Activated T-cell treated with anti-CD3 and anti-CD28 coated beads, Interleukin-2, amount 50 U/mL, for 24 hours (primary cell): ENCODE measurements at regions not wholly inside any gene's neighbourhood (a gene's known extent, or its start where the extent isn't known, plus 50 kb on each side); places are given as distances from the start of the nearest gene placed in this dataset.

Experiments
- DNase-seq: peaks from one replicate; pipeline ENCODE4 v3.0.0-alpha.2; 2020
- H3K27ac Mint-ChIP-seq: 2 replicates; pipeline ENCODE4 v1.8.0; 2020; ENCODE audit warnings: mild to moderate bottlenecking, mixed read lengths
- H3K27me3 Mint-ChIP-seq: 2 replicates; pipeline ENCODE4 v1.8.0; 2020; ENCODE audit warnings: mixed read lengths
- H3K36me3 Mint-ChIP-seq: 2 replicates; pipeline ENCODE4 v1.8.0; 2020; ENCODE audit warnings: low read depth, mixed read lengths
- H3K4me1 Mint-ChIP-seq: 2 replicates; pipeline ENCODE4 v1.8.0; 2020; ENCODE audit warnings: low read depth, mixed read lengths
- H3K4me3 Mint-ChIP-seq: 2 replicates; pipeline ENCODE4 v1.8.0; 2020; ENCODE audit warnings: mild to moderate bottlenecking, moderate library complexity, mixed read lengths
- H3K9me3 Mint-ChIP-seq: 2 replicates; pipeline ENCODE4 v1.8.0; 2020; ENCODE audit warnings: mixed read lengths

DNA sequence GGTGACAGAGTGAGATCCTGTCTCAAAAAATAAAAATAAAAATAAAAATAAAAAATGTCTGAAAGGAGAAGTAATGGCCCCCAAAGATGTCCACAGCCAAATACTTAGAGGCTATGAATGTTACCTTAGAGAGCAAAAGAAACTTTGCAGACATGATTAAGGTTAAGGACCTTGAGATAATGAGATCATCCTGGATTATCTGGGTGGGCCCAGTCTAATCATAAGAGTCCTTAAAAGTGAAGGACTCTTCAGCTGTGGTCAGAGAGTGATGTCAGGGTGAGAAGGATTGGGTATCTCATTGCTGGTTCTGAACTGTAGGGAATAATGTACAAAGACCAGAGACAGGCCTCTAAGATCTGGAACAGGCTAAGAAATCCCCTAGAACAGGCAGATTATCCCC is 84.9 kb upstream of the POU1F1 start:
- DNase-seq = no peak
- H3K27me3 Mint-ChIP-seq = peaks cover 8% of the 10 kb centered on the region
- no peaks in the 10 kb centered on the region for H3K9me3 Mint-ChIP-seq
- no peak overlapping the region for H3K27ac Mint-ChIP-seq
- no peak overlapping the region for H3K4me3 Mint-ChIP-seq
- no peaks in the 10 kb centered on the region for H3K36me3 Mint-ChIP-seq
- no peaks in the 10 kb centered on the region for H3K4me1 Mint-ChIP-seq

DNA sequence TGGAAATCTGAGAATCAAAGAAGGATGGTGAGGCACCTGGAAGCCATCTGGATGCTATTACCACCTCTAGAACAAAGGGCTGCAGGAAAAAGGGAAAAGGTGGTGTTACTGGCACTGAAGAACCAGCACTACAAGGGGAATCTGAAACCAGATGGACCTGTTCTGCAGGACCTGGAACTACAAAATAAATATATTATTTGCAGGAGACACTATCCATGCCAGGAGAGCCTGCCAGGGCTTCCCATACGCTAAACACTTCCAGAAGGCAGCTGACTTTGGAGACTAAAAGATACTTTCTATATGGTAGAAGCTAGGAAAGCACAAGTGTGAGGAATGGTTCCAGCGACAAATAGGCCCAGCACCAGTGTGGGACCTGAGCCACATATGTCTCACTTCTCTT is 83.4 kb upstream of the POU1F1 start:
- Mint-ChIP-seq H3K4me3 (no peak overlapping the region), H3K36me3 (no peaks in the 10 kb centered on the region), H3K4me1 (no peaks in the 10 kb centered on the region), H3K9me3 (no peaks in the 10 kb centered on the region), H3K27me3 (peaks cover 8% of the 10 kb centered on the region), H3K27ac (no peak overlapping the region)
- DNase-seq = no peak

DNA sequence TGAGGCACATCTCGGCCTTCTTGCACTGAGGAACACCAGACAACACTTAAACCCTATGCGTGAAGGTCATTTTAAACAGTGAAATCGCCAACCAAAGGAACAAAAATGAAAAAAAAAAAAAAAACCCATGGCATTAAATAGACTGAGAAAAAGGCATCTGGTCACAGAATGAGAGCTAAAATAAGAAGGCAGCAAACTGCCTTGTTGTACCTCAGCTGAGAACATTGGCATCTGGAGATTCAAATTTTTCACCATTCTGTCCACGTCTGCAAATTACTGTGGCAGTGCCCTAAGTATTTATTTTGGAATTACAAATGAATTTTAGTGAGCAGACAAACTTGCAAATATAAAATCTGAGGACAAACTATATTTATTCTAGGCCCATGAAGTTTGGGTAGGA is 82.6 kb upstream of the POU1F1 start:
- no peaks in the 10 kb centered on the region for H3K36me3 Mint-ChIP-seq
- no peaks in the 10 kb centered on the region for H3K9me3 Mint-ChIP-seq
- no peak overlapping the region for H3K4me3 Mint-ChIP-seq
- H3K27me3 Mint-ChIP-seq = peaks cover 8% of the 10 kb centered on the region
- H3K27ac Mint-ChIP-seq = no peak overlapping the region
- H3K4me1 Mint-ChIP-seq = no peaks in the 10 kb centered on the region
- no peak for DNase-seq

DNA sequence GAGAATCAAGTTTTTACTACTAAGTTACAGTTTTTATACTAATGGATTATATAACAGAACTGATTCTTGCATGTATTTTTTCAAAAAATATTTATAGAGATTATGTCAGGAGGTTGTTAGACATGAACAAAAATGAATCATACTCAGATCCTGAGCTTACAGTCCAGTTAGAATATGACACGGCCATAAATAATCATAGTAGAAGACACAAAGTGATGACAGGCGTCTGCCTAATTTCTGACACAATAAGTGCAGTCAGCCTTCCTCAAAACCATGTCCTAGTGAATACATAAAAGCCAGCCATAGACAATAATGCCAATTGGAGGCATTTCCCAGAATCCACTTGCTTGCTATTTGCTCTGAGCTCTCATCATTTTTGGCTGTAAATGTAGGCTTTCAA is 81.7 kb upstream of the POU1F1 start:
- H3K36me3 Mint-ChIP-seq = no peaks in the 10 kb centered on the region
- no peak for DNase-seq
- no peak overlapping the region for H3K27ac Mint-ChIP-seq
- H3K4me3 Mint-ChIP-seq = no peak overlapping the region
- H3K4me1 Mint-ChIP-seq = no peaks in the 10 kb centered on the region
- H3K27me3 Mint-ChIP-seq = peaks cover 8% of the 10 kb centered on the region
- no peaks in the 10 kb centered on the region for H3K9me3 Mint-ChIP-seq

DNA sequence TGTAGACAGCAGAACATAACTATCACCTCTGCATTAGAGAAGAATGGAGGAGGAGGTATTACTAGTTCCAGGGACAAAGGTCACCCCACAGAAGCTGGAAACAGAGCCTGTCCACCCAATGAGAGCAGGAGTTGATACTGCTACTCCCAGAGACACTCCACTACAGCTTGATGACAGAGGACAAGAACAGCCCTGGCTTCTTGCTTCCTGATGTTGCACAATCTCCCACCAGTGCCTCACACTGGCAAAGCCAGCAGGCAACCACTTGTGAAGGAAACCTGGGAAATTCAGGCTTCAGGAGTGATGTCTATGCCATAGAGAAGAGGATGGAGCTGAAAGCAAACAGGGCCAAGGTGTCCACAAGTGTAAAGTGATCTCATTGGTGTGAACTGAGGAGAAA is 78.0 kb upstream of the POU1F1 start:
- H3K36me3 Mint-ChIP-seq = no peaks in the 10 kb centered on the region
- H3K4me1 Mint-ChIP-seq = no peaks in the 10 kb centered on the region
- no peaks in the 10 kb centered on the region for H3K9me3 Mint-ChIP-seq
- no peak overlapping the region for H3K4me3 Mint-ChIP-seq
- H3K27ac Mint-ChIP-seq = no peak overlapping the region
- H3K27me3 Mint-ChIP-seq = peaks cover 11% of the 10 kb centered on the region
- DNase-seq = no peak

DNA sequence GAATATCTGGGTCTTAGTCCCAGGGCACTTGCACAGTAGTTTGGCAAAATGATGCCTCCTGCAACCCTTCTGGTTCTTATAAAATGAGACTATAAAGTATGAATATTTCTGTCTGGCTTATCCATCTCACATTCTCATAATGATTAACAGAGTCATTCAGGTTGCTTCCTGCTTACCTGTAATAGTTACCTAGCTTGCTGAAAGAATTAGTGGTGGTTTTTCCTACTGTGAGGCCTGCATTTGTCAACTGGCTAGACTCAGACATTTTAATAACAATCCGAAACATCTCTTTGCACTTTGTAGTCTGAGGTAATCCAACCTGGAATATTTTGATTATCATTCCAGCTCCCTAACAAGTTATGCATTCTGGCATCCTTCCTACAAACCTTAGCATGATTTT is 75.6 kb upstream of the POU1F1 start:
- no peaks in the 10 kb centered on the region for H3K36me3 Mint-ChIP-seq
- no peaks in the 10 kb centered on the region for H3K4me1 Mint-ChIP-seq
- H3K9me3 Mint-ChIP-seq = no peaks in the 10 kb centered on the region
- no peak overlapping the region for H3K4me3 Mint-ChIP-seq
- H3K27me3 Mint-ChIP-seq = peaks cover 6% of the 10 kb centered on the region
- no peak overlapping the region for H3K27ac Mint-ChIP-seq
- no peak for DNase-seq

DNA sequence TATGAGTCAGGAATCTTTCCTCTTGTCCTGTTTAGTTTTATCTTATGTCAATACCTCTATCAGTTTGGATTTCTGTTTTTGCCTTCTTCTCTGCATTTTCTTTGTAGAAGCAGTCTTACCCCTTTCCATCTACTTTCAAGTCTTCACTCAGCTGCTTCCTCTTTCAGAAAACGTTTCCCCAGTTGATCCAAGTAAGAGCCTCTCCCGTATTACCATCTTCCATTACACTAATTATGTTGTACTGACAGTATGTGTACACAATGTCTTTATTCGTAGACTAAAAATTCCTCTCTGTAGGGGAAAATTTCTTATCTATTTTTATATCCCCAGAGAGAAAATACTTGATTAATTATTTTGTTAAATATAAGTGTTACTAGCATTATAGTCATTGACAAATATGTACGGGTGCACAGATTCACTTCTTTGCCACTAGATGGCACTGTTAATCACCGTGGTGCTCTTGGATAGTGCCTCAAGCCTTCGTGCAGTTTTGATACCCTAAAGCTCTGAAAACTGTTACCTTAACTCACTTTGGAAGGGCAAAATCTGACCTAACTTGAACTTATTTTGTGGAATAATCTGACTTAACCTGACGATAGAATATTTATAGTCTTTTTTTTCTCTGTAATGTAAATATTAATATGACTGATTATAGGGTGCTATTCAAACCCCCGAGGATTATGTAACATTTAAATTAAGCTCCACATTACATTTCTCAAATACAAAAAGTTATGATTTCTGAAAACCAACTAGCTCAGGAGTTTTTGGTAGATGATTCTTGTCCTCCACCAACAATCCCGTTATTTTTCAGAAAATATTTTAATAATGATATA is 74.2 kb upstream of the POU1F1 start:
- Mint-ChIP-seq H3K27me3 (peaks cover 6% of the 10 kb centered on the region), H3K27ac (no peak overlapping the region), H3K9me3 (no peaks in the 10 kb centered on the region), H3K4me1 (no peaks in the 10 kb centered on the region), H3K36me3 (no peaks in the 10 kb centered on the region), H3K4me3 (no peak overlapping the region)
- no peak for DNase-seq

DNA sequence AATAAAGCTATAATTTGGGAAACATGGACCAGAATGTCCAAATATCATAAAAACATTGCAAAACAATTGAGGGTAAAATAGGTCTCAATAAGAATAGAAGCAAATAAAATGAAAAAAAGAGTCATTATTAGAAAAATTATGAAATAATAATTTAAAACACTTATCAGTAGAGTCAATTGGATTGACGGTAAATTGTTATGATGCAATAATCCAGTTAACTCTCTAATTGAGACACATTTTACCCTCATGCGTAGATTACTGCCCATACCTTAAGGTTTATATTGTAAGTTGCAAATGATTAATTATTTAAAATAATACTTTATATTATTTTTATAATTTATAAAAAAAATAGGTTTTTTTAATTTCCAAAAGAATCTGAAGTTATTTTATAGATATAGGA is 73.4 kb upstream of the POU1F1 start:
- Mint-ChIP-seq H3K9me3 (no peaks in the 10 kb centered on the region), H3K36me3 (no peaks in the 10 kb centered on the region), H3K4me1 (no peaks in the 10 kb centered on the region), H3K4me3 (no peak overlapping the region), H3K27me3 (peaks cover 6% of the 10 kb centered on the region), H3K27ac (no peak overlapping the region)
- DNase-seq = no peak

DNA sequence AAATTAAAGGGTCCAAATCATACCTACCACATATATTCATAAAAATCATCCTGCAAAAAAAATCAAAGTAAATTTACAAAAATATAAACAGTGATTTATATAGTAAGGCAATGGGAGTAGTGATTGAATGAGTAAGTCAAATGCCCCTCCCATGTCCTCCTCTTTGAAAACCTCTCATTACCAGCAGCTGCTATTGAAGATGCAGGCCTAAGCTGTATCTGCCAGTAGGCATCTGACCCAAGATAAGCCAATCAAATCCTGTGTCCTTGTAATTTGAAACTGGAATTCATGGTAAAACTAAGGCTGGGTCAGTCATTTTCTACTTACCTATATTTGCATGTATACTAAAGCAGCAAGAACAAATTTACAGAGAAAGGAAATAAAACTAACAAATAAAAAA is 60.4 kb upstream of the POU1F1 start:
- no peak for DNase-seq
- Mint-ChIP-seq H3K9me3 (peaks cover 2% of the 10 kb centered on the region), H3K4me3 (no peak overlapping the region), H3K4me1 (peaks cover 17% of the 10 kb centered on the region), H3K27me3 (peaks cover 3% of the 10 kb centered on the region), H3K27ac (no peak overlapping the region), H3K36me3 (no peaks in the 10 kb centered on the region)

DNA sequence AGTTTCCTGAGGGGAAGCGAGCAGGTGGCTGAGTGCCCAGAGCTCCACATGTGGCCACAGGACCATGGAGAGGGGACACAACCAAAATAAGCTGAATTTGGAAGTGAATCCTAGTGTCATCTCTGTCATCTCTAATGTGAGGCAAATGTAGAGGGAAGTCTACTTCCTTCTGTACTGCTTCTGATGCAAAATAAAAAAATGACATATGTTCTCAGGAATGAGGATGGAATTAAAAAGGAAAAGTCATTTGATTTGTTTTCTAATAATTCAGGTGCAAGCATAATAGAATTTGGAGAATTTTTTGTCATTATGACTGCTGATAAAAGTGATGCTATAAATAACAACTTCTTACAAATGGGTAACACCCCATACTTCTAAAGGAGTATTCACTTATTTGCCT is 59.5 kb upstream of the POU1F1 start:
- no peak for DNase-seq
- H3K36me3 Mint-ChIP-seq = no peaks in the 10 kb centered on the region
- H3K27me3 Mint-ChIP-seq = peaks cover 3% of the 10 kb centered on the region
- H3K9me3 Mint-ChIP-seq = no peaks in the 10 kb centered on the region
- peaks cover 17% of the 10 kb centered on the region for H3K4me1 Mint-ChIP-seq
- H3K4me3 Mint-ChIP-seq = no peak overlapping the region
- no peak overlapping the region for H3K27ac Mint-ChIP-seq

DNA sequence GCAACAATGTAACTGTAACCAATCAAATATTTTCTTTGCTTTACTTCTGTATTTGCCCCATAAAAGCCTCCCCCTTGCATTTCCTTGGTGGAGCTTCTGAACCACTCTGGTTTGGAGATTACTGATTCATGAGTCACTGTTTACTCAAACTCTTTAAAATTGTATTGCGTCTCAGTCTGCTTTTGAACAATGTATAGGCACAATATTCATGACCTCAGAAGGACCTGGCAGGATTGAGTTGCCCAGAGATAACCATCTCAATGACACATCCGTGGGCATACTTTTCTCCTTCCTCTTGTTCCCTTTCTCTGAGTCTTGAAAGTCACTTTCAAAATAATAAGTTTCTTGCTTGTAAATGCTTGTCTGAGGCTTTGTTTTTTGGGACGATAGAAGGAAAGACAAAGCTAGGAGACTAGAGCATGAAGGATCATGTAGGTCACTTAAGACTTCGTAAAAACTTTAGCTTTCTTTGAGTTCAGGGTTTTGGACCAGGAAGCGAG is 57.1 kb upstream of the POU1F1 start:
- Mint-ChIP-seq H3K27ac (peak overlapping the region; percentile 92), H3K36me3 (no peaks in the 10 kb centered on the region)
- no peak for DNase-seq

DNA sequence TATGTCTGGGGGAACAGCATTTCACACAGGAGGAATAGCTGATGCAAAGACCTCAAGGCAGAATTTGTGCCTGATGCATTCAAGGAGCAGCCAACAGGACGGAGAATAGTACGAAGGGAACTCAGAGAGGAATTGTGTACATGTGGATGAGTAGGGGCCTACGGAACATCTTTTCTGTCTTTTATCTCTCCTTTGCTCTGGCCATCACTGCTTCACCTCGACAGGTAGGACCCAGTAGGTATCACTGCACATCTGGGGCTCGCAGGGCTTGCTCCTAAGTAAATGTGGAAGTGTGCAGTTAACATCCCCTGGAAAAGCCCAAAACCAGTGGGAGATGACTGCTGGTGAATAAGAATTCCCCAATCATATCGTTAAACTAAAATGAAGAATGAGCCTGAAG is 56.4 kb upstream of the POU1F1 start:
- no peak for DNase-seq
- H3K36me3 Mint-ChIP-seq = no peaks in the 10 kb centered on the region
- no peaks in the 10 kb centered on the region for H3K9me3 Mint-ChIP-seq
- peaks cover 17% of the 10 kb centered on the region for H3K4me1 Mint-ChIP-seq
- H3K27ac Mint-ChIP-seq = peak overlapping the region; percentile 75
- H3K27me3 Mint-ChIP-seq = peaks cover under 1% of the 10 kb centered on the region
- H3K4me3 Mint-ChIP-seq = no peak overlapping the region

More for the DNA sequence above, 57.1 kb upstream of the POU1F1 start:
- Mint-ChIP-seq H3K4me3 (no peak overlapping the region), H3K4me1 (peaks cover 17% of the 10 kb centered on the region), H3K9me3 (no peaks in the 10 kb centered on the region), H3K27me3 (peaks cover 3% of the 10 kb centered on the region)

DNA sequence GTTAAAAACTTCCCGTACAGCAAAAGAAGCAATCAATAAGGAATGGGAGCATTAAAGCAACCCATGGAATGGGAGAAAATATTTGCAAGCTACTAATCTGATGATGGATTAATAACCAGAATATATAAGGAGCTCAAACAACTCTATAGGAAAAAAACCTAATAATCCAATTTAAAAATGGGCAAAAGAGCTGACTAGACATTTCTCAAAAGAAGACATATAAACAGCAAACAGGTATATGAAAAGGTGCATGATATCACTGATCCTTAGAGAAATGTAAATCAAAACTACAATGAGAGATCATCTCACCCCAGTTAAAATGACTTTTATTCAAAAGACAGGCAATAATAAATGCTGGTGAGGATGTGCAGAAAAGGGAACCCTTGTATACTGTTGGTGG is 52.7 kb upstream of the POU1F1 start:
- no peak for DNase-seq
- peaks cover 17% of the 10 kb centered on the region for H3K4me1 Mint-ChIP-seq
- H3K9me3 Mint-ChIP-seq = no peaks in the 10 kb centered on the region
- H3K4me3 Mint-ChIP-seq = no peak overlapping the region
- H3K27ac Mint-ChIP-seq = no peak overlapping the region
- H3K36me3 Mint-ChIP-seq = no peaks in the 10 kb centered on the region
- no peaks in the 10 kb centered on the region for H3K27me3 Mint-ChIP-seq
